Stimulated activated effector memory CD8-positive, alpha-beta T cell treated with anti-CD3 and anti-CD28 coated beads, Interleukin-12 subunit alpha, Interleukin-12 subunit beta, amount 100 ng/mL, for 72 hours (primary cell): ENCODE measurements at regions not wholly inside any gene's neighbourhood (a gene's known extent, or its start where the extent isn't known, plus 50 kb on each side); places are given as distances from the start of the nearest gene placed in this dataset.

Source experiments
- ATAC-seq: fragments of 150-1000 bp; cut with Tn5 transposase; 2 replicates; pipeline ENCODE4 v1.10.0; 2021
- DNase-seq, 2 donors: peaks; one replicate each; pipeline ENCODE4 v3.0.0; 2021 to 2022; ENCODE audit warnings: low spot score in 2 of 2
- H3K27ac Mint-ChIP-seq: one replicate; pipeline ENCODE4 v1.8.0; 2022; ENCODE audit warnings: mild to moderate bottlenecking, mixed read lengths
- H3K36me3 Mint-ChIP-seq: one replicate; pipeline ENCODE4 v1.8.0; 2022; ENCODE audit warnings: mild to moderate bottlenecking, mixed read lengths
- H3K4me1 Mint-ChIP-seq: one replicate; pipeline ENCODE4 v1.8.0; 2022; ENCODE audit warnings: mixed read lengths
- H3K4me3 Mint-ChIP-seq: one replicate; pipeline ENCODE4 v1.8.0; 2022; ENCODE audit warnings: mild to moderate bottlenecking, mixed read lengths
- H3K9me3 Mint-ChIP-seq: one replicate; pipeline ENCODE4 v1.8.0; 2022; ENCODE audit warnings: mixed read lengths

GRCh38 chr9:121584421-121584820 lies 67.0 kb upstream of the DAB2IP start:
- Mint-ChIP-seq H3K27ac (no peak overlapping the region), H3K9me3 (no peaks in the 10 kb centered on the region), H3K4me1 (peaks cover 11% of the 10 kb centered on the region), H3K4me3 (no peak overlapping the region), H3K36me3 (no peaks in the 10 kb centered on the region)
- DNase-seq = no peak
- no peak for ATAC-seq

GRCh38 chr9:121587863-121588262 lies 63.6 kb upstream of the DAB2IP start:
- Mint-ChIP-seq H3K36me3 (no peaks in the 10 kb centered on the region), H3K4me3 (no peak overlapping the region), H3K4me1 (peaks cover 5% of the 10 kb centered on the region), H3K9me3 (no peaks in the 10 kb centered on the region), H3K27ac (no peak overlapping the region)
- ATAC-seq = no peak
- no peak for DNase-seq

GRCh38 chr9:121589986-121590385 lies 61.4 kb upstream of the DAB2IP start:
- H3K9me3 Mint-ChIP-seq = no peaks in the 10 kb centered on the region
- H3K4me1 Mint-ChIP-seq = peaks cover 4% of the 10 kb centered on the region
- ATAC-seq (no peak), DNase-seq (no peak)
- H3K4me3 Mint-ChIP-seq = no peak overlapping the region
- H3K36me3 Mint-ChIP-seq = no peaks in the 10 kb centered on the region
- H3K27ac Mint-ChIP-seq = no peak overlapping the region

GRCh38 chr9:121592265-121592664 lies 59.2 kb upstream of the DAB2IP start:
- Mint-ChIP-seq H3K27ac (no peak overlapping the region), H3K4me3 (no peak overlapping the region), H3K36me3 (no peaks in the 10 kb centered on the region), H3K4me1 (no peaks in the 10 kb centered on the region), H3K9me3 (no peaks in the 10 kb centered on the region)
- ATAC-seq (no peak), DNase-seq (no peak)

DNA sequence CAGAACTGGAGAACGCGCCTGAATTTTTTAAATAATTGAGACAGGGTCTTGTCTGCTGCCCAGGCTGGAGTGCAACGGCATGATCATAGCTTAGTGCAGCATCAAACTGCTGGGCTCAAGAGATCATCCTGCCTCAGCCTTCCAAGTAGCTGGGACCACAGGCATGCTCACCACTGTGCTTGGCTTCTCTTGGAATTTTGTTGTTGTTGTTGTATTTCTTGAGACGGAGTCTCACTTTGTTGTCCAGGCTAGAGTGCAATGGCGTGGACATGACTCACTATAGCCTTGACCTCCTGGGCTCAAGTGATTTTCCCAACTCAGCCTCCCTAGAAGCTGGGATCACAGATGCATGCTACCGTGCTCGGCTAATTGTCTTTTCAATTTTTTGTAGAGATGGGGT lies 58.4 kb upstream of the DAB2IP start:
- Mint-ChIP-seq H3K36me3 (no peaks in the 10 kb centered on the region), H3K4me3 (no peak overlapping the region), H3K27ac (no peak overlapping the region), H3K4me1 (no peaks in the 10 kb centered on the region), H3K9me3 (no peaks in the 10 kb centered on the region)
- ATAC-seq (no peak), DNase-seq (no peak)

- no peak for DNase-seq
- no peaks in the 10 kb centered on the region for H3K36me3 Mint-ChIP-seq
- H3K27ac Mint-ChIP-seq = no peak overlapping the region
Measured at GRCh38 chr9:121596515-121596914, 54.9 kb upstream of the DAB2IP start.

DNA sequence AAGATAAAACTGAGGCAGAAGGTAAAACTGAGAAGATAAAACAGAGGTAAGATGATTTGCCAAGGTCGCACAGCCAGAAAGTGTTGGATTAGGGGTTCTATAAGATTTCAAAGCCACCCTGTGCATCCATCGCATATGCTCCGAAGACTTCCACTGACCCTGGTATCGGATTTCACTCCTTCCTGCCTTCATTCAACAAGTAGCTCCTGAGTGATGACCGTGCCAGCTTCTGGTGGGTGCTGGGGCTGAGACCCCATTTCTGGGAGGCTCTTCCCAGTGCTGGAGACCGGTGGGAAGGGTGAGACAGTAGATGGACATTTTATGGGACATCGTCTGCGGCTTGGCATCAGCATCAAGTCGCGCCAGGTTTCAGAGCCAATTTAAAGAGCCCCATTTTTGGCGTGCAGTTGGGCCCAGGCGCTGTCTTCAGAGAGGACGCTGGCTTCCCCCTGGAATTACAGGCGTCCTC lies 53.7 kb upstream of the DAB2IP start:
- Mint-ChIP-seq H3K4me1 (no peaks in the 10 kb centered on the region), H3K36me3 (no peaks in the 10 kb centered on the region), H3K9me3 (no peaks in the 10 kb centered on the region), H3K27ac (no peak overlapping the region), H3K4me3 (no peak overlapping the region)
- ATAC-seq (no peak), DNase-seq (no peak)

More at GRCh38 chr9:121596515-121596914, 54.9 kb upstream of the DAB2IP start:
- Mint-ChIP-seq H3K4me1 (no peaks in the 10 kb centered on the region), H3K4me3 (no peak overlapping the region), H3K9me3 (no peaks in the 10 kb centered on the region)
- no peak for ATAC-seq

DNA sequence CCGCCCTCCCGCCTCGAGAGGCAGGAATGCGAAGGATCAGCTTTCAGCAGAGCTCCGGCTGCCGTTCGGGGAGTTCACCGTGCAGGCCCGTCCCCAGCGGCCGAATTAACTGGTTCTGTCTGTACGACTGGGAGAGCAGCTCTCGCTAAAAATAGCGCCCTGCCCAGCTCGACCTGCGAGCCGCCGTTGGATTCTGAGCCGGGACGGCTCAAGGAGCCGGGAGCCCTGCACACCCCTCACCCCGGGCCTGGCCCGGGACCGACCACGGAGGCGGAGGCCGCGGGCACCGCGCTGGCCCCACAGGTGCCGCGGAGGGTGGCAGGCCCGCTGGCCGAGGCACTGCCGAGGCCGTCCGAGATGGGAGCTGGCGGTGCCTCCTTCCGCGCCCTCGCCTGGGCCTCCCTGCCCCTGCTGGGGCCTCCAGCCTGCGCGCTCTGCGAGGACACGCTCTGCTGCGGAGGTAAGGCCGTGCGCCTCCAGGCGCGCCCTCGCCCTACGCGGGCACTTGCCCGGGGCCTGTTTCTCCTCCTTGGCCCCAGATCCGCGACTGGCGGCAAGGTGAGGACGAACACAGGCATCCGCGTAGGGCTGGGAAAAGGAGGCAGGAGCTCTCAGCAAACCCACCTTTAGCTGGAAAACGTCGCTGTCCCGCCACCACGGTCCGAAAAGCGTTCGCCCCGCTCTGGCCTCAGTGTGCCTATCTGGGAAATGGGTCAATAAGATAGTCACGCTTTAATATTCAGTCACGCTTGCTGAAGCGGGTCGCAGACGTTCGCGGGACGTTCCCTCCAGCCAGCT lies 53.1 kb upstream of the DAB2IP start:
- H3K9me3 Mint-ChIP-seq = no peaks in the 10 kb centered on the region
- no peak for DNase-seq
- no peak for ATAC-seq
- H3K36me3 Mint-ChIP-seq = no peaks in the 10 kb centered on the region
- no peak overlapping the region for H3K4me3 Mint-ChIP-seq
- H3K4me1 Mint-ChIP-seq = no peaks in the 10 kb centered on the region
- no peak overlapping the region for H3K27ac Mint-ChIP-seq

DNA sequence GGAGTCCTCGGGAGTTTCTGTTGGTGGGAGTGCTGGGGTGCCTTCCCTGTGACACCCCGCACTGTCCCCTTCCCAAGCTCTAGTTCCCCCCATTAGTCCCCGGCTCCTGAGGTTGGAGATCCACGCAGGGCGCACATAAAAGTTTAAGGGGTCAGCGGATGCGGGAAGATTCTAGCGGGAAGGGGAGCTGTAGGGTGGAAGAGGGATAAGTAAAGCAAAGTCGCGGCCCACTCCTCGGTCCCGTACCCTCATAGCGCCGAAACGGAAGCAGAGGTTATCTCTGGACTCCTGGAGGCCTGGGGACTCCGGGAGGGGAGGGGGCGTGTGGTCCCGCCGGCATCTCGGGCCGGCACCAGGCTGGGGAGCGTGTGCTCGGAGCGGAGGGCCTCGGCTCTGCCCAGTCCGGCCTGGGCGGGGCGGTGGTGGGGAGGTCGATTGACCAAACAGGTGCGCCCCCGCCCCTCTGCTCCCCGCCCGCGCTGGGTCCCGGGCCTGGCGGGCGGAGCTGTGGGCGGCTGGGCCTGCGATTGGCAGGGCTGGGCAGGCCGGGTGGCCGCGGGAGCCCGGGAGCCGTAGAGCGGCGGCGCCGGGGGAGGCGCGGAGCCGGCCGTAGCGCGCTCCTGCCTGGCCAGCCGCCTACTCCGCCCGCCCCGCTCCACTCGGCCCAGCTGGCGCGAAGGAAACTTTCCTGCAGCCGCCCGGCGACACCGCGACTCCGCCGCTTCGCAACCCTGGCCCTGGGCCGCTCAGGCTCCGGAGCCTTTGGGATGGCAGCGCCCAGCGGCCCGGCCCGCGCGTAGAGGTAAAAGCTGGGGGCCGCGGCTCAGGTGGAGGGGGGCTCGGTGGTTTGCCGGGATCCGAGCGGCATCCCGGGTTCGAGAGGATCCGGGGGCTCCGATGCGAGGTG lies 52.2 kb upstream of the DAB2IP start:
- no peak for ATAC-seq
- no peak for DNase-seq
- no peaks in the 10 kb centered on the region for H3K9me3 Mint-ChIP-seq
- no peak overlapping the region for H3K4me3 Mint-ChIP-seq
- H3K4me1 Mint-ChIP-seq = peaks cover under 1% of the 10 kb centered on the region
- H3K36me3 Mint-ChIP-seq = no peaks in the 10 kb centered on the region
- no peak overlapping the region for H3K27ac Mint-ChIP-seq

DNA sequence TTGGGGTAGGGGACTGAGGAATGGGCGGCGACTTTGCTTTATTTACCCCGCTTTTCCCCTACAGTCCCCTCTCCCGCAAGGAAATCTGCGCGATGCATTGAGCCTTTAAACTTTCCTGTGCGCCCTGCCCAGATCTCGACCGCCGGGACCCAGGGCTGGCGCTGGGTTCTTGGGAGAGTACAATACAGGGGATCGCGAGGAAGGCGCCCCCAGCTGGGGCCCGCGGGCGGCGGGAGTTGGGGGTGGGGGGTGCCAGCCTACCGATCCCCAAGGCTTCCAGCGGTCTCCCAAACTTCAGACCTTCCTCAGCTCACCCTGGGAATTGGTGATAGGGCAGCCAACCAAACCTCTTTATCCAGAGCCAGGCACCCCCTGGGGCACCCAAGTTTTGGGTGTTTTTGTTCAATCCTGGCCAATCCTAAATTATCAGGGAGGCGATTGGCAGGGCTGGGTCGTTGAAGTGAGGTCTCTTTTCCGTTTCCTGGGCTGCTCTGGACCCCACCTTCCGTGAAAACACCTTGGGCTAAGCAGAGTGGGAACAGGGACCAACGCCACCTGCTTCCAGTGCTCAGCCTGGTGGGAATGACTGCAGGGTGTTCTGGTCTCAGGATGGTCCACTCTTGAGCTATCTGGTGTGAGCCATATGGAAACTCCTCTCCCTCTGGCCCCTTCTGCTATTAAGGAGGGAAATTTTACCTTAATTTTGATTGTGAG lies 51.4 kb upstream of the DAB2IP start:
- Mint-ChIP-seq H3K4me3 (no peak overlapping the region), H3K9me3 (no peaks in the 10 kb centered on the region), H3K4me1 (peaks cover 6% of the 10 kb centered on the region), H3K27ac (no peak overlapping the region), H3K36me3 (no peaks in the 10 kb centered on the region)
- ATAC-seq (no peak), DNase-seq (no peak)

GRCh38 chr9:121601194-121601593 lies 50.2 kb upstream of the DAB2IP start:
- Mint-ChIP-seq H3K27ac (no peak overlapping the region), H3K4me1 (peaks cover 6% of the 10 kb centered on the region)
- no peak for ATAC-seq

More at GRCh38 chr9:121601194-121601593, 50.2 kb upstream of the DAB2IP start:
- H3K36me3 Mint-ChIP-seq = no peaks in the 10 kb centered on the region
- DNase-seq = no peak
- no peaks in the 10 kb centered on the region for H3K9me3 Mint-ChIP-seq
- H3K4me3 Mint-ChIP-seq = no peak overlapping the region
